GM10248 (cell line): ENCODE measurements at regions not wholly inside any gene's neighbourhood (a gene's known extent, or its start where the extent isn't known, plus 50 kb on each side); places are given as distances from the start of the nearest gene placed in this dataset.

Source experiments
- CTCF ChIA-PET: fragments of 300-600 bp; sonication (Branson Sonifier 250); formaldehyde crosslinking; extraction: SDS; loops from one replicate; lab custom pipeline; 2021; ENCODE audit warnings: antibody characterized with exemption; lab: Yijun Ruan, JAX
- POLR2A ChIA-PET: fragments of 350-650 bp; sonication (Branson Sonifier 250); formaldehyde crosslinking; extraction: SDS; loops from one replicate; lab custom pipeline; 2020; ENCODE audit warnings: antibody characterized with exemption; lab: Yijun Ruan, JAX
- DNase-seq: peaks from one replicate; pipeline ENCODE4 v3.0.0; 2012; ENCODE audit errors: extremely low spot score
- TF ChIP-seq, protein P1 (sequence below): IDR thresholded peaks from 2 replicates; pipeline ENCODE4 v1.5.1; 2012; ENCODE audit warnings: mild to moderate bottlenecking, low read depth; ENCODE audit errors: extremely low read depth, missing control alignments, control extremely low read depth

DNA sequence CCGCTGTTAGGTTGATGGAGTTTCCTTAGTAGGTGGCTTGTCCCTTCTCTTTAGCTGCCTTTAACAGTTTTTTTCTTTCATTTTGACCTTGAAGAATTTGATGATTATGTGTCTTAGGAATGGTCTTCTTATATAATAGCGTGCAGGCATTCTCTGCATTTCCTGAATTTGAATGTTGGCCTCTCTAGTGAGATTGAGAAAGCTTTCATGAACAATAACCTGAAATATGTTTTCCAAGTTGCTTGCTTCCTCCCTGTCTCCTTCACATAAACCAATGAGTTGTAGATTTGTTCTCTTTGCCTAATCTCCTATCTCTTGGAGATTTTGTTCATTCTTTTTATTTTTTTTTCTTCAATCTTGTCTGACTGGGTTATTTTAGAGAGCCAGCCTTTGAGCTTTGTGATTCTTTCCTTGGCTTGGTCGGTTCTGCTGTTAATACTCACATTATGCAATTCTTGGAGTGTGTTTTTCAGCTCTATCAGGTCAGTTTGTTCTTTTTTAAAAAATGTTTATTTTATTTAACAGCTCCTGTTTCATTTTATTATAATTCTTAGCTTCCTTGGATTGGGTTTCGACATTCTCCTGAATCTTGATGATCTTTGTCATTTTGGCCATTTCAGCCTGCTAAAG, 627.9 kb downstream of the SI start:
- TF ChIP-seq, protein P1, sequence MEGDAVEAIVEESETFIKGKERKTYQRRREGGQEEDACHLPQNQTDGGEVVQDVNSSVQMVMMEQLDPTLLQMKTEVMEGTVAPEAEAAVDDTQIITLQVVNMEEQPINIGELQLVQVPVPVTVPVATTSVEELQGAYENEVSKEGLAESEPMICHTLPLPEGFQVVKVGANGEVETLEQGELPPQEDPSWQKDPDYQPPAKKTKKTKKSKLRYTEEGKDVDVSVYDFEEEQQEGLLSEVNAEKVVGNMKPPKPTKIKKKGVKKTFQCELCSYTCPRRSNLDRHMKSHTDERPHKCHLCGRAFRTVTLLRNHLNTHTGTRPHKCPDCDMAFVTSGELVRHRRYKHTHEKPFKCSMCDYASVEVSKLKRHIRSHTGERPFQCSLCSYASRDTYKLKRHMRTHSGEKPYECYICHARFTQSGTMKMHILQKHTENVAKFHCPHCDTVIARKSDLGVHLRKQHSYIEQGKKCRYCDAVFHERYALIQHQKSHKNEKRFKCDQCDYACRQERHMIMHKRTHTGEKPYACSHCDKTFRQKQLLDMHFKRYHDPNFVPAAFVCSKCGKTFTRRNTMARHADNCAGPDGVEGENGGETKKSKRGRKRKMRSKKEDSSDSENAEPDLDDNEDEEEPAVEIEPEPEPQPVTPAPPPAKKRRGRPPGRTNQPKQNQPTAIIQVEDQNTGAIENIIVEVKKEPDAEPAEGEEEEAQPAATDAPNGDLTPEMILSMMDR: no peak
- POLR2A ChIA-PET: no interaction called here
- CTCF ChIA-PET: interaction anchor here (1.3 kb wide), 1 partner anchor 31 kb away, joined by 4 read pairs; no protein-coding TSS in a partner anchor
- no peak for DNase-seq

DNA sequence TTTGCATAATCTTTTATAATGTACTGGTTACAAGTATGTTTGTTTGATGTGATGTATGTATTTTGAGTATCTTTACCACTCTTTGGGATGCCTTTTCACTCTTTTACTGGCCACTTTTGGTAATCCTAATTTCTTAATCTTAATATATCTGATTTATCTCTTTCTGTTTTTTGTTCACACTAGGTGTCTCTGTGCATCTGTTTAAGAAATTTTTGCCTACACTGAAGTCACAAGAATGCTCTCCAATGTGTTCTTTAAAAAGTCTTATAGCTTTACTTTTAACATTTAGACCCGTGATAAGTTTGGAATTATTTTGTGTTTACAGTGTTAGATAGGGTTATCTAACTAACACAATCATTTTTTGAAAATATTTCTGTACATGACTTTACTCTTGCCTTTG, 659.1 kb downstream of the SI start:
- ChIA-PET CTCF (interaction anchor here (1.7 kb wide), 1 partner anchor 31 kb away, joined by 4 read pairs; no protein-coding TSS in a partner anchor), POLR2A (no interaction called here)
- no peak for DNase-seq
- TF ChIP-seq, protein P1: no peak

DNA sequence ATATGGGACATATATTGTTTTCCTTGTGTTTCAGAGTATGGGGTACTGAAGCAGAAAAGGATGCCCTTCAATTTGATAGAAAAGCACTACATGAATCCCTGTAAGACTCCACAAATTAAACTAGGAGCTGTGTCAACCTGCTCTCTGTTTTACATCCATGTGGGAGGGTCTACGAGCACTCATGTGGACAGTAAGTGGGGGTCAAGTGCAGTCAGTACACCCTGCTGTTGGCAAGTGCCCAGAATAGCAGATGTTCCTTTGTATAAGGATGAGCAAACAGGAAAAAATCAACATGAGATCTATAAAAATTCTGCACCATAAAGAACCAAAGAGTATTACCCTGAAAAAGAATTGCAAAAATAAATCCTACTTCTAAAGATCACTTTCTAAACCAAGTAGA, 659.9 kb downstream of the SI start:
- ChIA-PET POLR2A (no interaction called here), CTCF (interaction anchor here (1.5 to 1.7 kb wide), 2 partner anchors 13 to 32 kb away, joined by 3 to 4 read pairs; no protein-coding TSS in a partner anchor)
- DNase-seq: no peak
- TF ChIP-seq, protein P1: no peak

DNA sequence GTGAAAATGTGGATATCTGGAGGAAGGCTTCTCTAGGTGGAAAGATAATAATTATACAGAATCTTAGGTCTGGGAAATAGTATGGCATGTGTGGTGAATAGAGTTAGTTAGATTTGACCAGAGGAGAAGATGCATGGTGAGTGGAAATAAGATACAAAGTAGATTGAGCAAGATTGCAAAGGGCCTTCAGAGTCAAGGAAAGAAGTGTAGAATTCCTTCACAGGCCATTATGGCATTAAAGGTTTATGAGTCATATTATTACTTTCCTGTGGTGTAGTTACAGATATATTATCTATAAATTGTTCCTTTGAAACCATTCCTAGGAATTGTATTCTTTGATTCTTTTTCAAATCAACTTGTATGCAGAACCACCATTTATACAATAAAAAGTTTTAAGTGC, 660.3 kb downstream of the SI start:
- CTCF ChIA-PET: interaction anchor here (1.5 kb wide), 1 partner anchor 14 kb away, joined by 3 read pairs; no protein-coding TSS in a partner anchor
- POLR2A ChIA-PET: no interaction called here
- TF ChIP-seq, protein P1: no peak
- DNase-seq: no peak

DNA sequence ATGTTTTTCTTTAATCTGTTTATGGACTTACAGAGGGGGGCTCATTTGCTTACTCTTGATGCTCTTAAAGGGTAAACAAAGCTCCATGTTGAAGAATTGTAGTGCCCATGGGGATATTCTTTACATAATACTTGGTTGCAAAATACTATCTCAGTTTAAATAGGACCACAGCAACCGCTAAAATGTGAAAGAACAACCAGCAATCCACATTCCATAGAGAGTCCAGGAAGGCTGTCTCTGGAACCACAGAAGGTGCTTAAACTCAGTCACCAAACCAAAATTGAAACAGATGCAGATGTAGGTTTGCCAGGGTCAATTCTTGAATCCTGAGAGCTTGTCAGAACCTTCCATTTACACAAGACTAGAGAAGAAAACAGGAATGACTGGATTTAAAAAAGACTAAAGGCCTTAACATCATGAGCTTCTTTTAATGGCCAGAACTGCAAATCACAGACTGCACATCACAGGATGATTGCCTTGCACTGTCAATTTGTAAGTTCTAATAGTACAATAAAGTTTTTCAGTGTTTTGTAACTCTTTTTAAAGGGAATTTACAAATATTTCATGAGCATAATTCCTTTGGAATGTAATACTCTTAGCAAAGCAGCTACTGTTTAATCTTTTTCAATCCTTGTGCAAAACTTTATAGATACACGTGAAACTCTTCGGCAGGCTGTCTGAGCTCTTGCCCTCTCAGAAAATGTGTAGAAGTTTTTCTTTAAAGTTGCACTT, 661.6 kb downstream of the SI start:
- CTCF ChIA-PET: interaction anchor here (1.5 to 1.6 kb wide), 2 partner anchors 10 to 15 kb away, joined by 3 to 5 read pairs; no protein-coding TSS in a partner anchor
- TF ChIP-seq, protein P1: no peak
- POLR2A ChIA-PET: no interaction called here
- DNase-seq: no peak

DNA sequence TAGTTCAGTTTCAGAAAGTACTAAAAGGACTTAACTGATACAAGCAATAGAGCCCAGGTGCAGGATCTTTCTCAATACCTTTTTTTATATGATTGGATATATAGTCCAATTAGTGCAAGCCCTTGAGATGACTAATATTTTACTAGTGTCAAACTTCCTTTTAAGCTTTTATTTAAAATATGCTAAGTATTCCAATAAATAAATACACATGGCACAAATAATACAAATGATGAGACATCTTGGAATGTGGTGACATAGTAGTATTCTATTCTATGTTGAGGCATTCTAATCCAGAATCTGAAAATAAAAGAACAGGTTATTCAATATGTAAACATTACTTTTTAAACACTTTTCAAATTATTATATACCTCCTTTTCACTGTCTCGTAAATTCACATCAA, 670.0 kb downstream of the SI start:
- TF ChIP-seq, protein P1: no peak
- no peak for DNase-seq
- CTCF ChIA-PET: no interaction called here
- POLR2A ChIA-PET: no interaction called here
